WTC11 (cell line): ENCODE measurements at regions not wholly inside any gene's neighbourhood (a gene's known extent, or its start where the extent isn't known, plus 50 kb on each side); places are given as distances from the start of the nearest gene placed in this dataset.

Experiments
- CBFB ChIP-seq: sonication (generic); formaldehyde crosslinking; IDR thresholded peaks from 2 replicates; pipeline ENCODE4 v1.8.1; 2022; ENCODE audit warnings: mild to moderate bottlenecking, low read depth, missing genetic modification reagents
- GABPB1 ChIP-seq: sonication (generic); formaldehyde crosslinking; IDR thresholded peaks from 2 replicates; pipeline ENCODE4 v1.8.1; 2023; ENCODE audit warnings: mild to moderate bottlenecking, missing genetic modification reagents
- KAT7 ChIP-seq: sonication (generic); formaldehyde crosslinking; IDR thresholded peaks from 2 replicates; pipeline ENCODE4 v1.8.1; 2023; ENCODE audit warnings: missing genetic modification reagents, mild to moderate bottlenecking, borderline replicate concordance
- NFE2L1 ChIP-seq: sonication (generic); formaldehyde crosslinking; IDR thresholded peaks from 2 replicates; pipeline ENCODE4 v1.8.1; 2023; ENCODE audit warnings: missing genetic modification reagents
- RORB ChIP-seq: fragments of 250-450 bp; sonication (Bioruptor Pico); IDR thresholded peaks from 2 replicates; pipeline ENCODE4 v1.9.0; 2021; ENCODE audit warnings: mild to moderate bottlenecking
- ZNF121 ChIP-seq: sonication (generic); formaldehyde crosslinking; IDR thresholded peaks from 2 replicates; pipeline ENCODE4 v1.8.0; 2023; ENCODE audit warnings: missing genetic modification reagents
- TF ChIP-seq, protein P1 (sequence below): fragments of 250-450 bp; sonication (Bioruptor Pico); IDR thresholded peaks from 2 replicates; pipeline ENCODE4 v1.9.0; 2021; ENCODE audit warnings: mild to moderate bottlenecking, borderline replicate concordance
- TF ChIP-seq, protein P2 (sequence below): fragments of 200-600 bp; IDR thresholded peaks from 2 replicates; pipeline ENCODE4 v1.8.0; 2022; ENCODE audit warnings: antibody characterized with exemption

DNA sequence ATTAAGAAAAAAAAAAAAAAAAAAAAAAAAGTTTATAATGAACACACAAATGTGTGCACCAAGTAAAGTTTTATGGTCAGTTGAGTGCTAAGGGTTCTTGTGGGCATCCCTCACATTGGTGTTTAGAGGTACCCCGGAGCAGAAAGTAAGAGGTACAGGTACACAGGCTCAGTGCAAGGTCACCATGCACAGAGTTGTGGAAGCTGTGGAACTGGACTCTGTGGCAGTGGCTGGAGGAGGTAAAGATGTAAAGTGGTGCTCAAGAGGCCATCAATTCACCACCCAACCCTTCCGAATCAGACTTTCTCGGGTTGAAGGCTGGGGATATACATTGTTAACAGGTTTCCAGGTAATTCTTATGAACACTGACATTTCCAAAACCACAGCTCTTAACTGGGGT is 83.6 kb upstream of the FOXN2 start:
- TF ChIP-seq GABPB1 (CRISPR knock-in tag) (no peak), CBFB (no peak), ZNF121 (CRISPR knock-in tag) (no peak), RORB (CRISPR knock-in tag) (no peak), NFE2L1 (CRISPR knock-in tag) (no peak), KAT7 (CRISPR knock-in tag) (no peak)
- TF ChIP-seq, protein P1, sequence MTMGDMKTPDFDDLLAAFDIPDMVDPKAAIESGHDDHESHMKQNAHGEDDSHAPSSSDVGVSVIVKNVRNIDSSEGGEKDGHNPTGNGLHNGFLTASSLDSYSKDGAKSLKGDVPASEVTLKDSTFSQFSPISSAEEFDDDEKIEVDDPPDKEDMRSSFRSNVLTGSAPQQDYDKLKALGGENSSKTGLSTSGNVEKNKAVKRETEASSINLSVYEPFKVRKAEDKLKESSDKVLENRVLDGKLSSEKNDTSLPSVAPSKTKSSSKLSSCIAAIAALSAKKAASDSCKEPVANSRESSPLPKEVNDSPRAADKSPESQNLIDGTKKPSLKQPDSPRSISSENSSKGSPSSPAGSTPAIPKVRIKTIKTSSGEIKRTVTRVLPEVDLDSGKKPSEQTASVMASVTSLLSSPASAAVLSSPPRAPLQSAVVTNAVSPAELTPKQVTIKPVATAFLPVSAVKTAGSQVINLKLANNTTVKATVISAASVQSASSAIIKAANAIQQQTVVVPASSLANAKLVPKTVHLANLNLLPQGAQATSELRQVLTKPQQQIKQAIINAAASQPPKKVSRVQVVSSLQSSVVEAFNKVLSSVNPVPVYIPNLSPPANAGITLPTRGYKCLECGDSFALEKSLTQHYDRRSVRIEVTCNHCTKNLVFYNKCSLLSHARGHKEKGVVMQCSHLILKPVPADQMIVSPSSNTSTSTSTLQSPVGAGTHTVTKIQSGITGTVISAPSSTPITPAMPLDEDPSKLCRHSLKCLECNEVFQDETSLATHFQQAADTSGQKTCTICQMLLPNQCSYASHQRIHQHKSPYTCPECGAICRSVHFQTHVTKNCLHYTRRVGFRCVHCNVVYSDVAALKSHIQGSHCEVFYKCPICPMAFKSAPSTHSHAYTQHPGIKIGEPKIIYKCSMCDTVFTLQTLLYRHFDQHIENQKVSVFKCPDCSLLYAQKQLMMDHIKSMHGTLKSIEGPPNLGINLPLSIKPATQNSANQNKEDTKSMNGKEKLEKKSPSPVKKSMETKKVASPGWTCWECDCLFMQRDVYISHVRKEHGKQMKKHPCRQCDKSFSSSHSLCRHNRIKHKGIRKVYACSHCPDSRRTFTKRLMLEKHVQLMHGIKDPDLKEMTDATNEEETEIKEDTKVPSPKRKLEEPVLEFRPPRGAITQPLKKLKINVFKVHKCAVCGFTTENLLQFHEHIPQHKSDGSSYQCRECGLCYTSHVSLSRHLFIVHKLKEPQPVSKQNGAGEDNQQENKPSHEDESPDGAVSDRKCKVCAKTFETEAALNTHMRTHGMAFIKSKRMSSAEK = no peak
- TF ChIP-seq, protein P2, sequence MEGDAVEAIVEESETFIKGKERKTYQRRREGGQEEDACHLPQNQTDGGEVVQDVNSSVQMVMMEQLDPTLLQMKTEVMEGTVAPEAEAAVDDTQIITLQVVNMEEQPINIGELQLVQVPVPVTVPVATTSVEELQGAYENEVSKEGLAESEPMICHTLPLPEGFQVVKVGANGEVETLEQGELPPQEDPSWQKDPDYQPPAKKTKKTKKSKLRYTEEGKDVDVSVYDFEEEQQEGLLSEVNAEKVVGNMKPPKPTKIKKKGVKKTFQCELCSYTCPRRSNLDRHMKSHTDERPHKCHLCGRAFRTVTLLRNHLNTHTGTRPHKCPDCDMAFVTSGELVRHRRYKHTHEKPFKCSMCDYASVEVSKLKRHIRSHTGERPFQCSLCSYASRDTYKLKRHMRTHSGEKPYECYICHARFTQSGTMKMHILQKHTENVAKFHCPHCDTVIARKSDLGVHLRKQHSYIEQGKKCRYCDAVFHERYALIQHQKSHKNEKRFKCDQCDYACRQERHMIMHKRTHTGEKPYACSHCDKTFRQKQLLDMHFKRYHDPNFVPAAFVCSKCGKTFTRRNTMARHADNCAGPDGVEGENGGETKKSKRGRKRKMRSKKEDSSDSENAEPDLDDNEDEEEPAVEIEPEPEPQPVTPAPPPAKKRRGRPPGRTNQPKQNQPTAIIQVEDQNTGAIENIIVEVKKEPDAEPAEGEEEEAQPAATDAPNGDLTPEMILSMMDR = no peak
